ENCODE measurements at regions not wholly inside any gene's neighbourhood (a gene's known extent, or its start where the extent isn't known, plus 50 kb on each side); places are given as distances from the start of the nearest gene placed in this dataset.

DNA sequence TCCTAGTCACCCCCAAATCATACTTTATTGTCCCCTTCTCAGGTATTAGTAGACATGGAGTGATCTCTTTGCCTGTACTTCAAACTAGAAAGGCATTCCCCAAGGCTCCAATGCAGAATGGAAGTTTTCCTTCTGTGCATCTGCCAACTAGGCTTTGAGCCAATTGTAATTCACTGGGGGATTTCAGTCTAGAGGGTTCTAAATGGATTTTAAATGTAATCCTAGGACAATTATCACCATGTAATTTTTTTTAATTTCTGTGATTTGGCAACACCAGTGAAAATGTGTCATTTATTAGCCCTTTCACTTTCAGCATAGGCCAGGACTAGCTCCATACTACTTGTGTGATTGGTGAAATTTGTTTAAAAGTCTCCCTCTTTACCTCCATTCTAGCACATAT, 557.6 kb upstream of the MARCKS start:
- Histone ChIP-seq H3K4me2 (ENCODE audit: low read length) (no peak overlapping the region), H3K9ac (ENCODE audit: low read length) (no peak overlapping the region), H3K27ac (ENCODE audit: low read depth, low read length, poor library complexity, severe bottlenecking) (no peak overlapping the region), H4K20me1 (ENCODE audit: insufficient read depth, low read length) (no peaks in the 10 kb centered on the region), H3K9me3 (ENCODE audit: low read length) (no peaks in the 10 kb centered on the region), H3K36me3 (ENCODE audit: insufficient read depth, low read length) (no peaks in the 10 kb centered on the region), H3K4me3 (ENCODE audit: low read depth, low read length, poor library complexity, severe bottlenecking) (no peak overlapping the region), H3K4me1 (ENCODE audit: insufficient read depth, low read length, severe bottlenecking) (no peaks in the 10 kb centered on the region), H3K9me2 (ENCODE audit: low read depth, low read length) (no peaks in the 10 kb centered on the region), H3K27me3 (ENCODE audit: insufficient read depth, low read length) (no peaks in the 10 kb centered on the region), H3F3A (ENCODE audit: insufficient read depth, low read length) (no peaks in the 10 kb centered on the region), H2AFZ (ENCODE audit: low read length) (no peak overlapping the region), H3K79me2 (ENCODE audit: insufficient read depth, low read length) (no peaks in the 10 kb centered on the region)
- TF ChIP-seq CTCF (IDR thresholded peaks at IDR 0.05; ENCODE audit: low read length) (no peak), EZH2 (IDR thresholded peaks at IDR 0.05; ENCODE audit: borderline replicate concordance, low read length) (no peak)

DNA sequence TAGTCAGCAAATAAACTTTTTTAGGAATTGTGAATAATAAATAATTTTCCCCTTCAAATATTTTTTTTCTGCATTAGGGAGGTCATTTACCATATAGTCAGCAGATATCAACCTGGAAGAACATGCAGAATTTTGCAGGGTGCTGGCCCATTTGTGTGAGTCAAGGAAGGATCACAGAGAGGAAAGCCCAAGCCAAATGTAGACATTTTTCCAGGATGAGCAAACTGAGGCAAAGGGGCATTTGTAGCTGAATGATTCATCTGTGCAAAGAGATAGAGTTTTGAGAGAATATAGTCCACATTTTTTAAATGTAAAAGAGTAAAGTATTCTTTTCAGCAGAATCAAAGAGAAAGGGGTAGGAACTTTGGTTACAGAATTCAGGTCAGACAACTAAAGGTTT, 555.5 kb upstream of the MARCKS start:
- no peaks in the 10 kb centered on the region for H4K20me1 ChIP-seq (ENCODE audit: insufficient read depth, low read length)
- no peaks in the 10 kb centered on the region for H3K4me1 ChIP-seq (ENCODE audit: insufficient read depth, low read length, severe bottlenecking)
- no peak overlapping the region for H3K4me3 ChIP-seq (ENCODE audit: low read depth, low read length, poor library complexity, severe bottlenecking)
- H3K9ac ChIP-seq (ENCODE audit: low read length) = no peak overlapping the region
- H3F3A ChIP-seq (ENCODE audit: insufficient read depth, low read length) = no peaks in the 10 kb centered on the region
- no peak overlapping the region for H2AFZ ChIP-seq (ENCODE audit: low read length)
- no peaks in the 10 kb centered on the region for H3K9me2 ChIP-seq (ENCODE audit: low read depth, low read length)
- H3K9me3 ChIP-seq (ENCODE audit: low read length) = no peaks in the 10 kb centered on the region
- no peaks in the 10 kb centered on the region for H3K79me2 ChIP-seq (ENCODE audit: insufficient read depth, low read length)
- no peak for TF ChIP-seq CTCF (IDR thresholded peaks at IDR 0.05; ENCODE audit: low read length)
- TF ChIP-seq EZH2 (IDR thresholded peaks at IDR 0.05; ENCODE audit: borderline replicate concordance, low read length) = no peak
- H3K27me3 ChIP-seq (ENCODE audit: insufficient read depth, low read length) = no peaks in the 10 kb centered on the region
- H3K4me2 ChIP-seq (ENCODE audit: low read length) = no peak overlapping the region
- no peaks in the 10 kb centered on the region for H3K36me3 ChIP-seq (ENCODE audit: insufficient read depth, low read length)
- H3K27ac ChIP-seq (ENCODE audit: low read depth, low read length, poor library complexity, severe bottlenecking) = no peak overlapping the region

GRCh38 chr6:113304116-113304515, 553.0 kb upstream of the MARCKS start:
- no peak overlapping the region for H3K9ac ChIP-seq (ENCODE audit: low read length)
- TF ChIP-seq EZH2 (IDR thresholded peaks at IDR 0.05; ENCODE audit: borderline replicate concordance, low read length) = no peak
- TF ChIP-seq CTCF (IDR thresholded peaks at IDR 0.05; ENCODE audit: low read length) = no peak
- no peaks in the 10 kb centered on the region for H3K27me3 ChIP-seq (ENCODE audit: insufficient read depth, low read length)
- H3K4me3 ChIP-seq (ENCODE audit: low read depth, low read length, poor library complexity, severe bottlenecking) = no peak overlapping the region
- no peaks in the 10 kb centered on the region for H3F3A ChIP-seq (ENCODE audit: insufficient read depth, low read length)
- no peaks in the 10 kb centered on the region for H3K9me3 ChIP-seq (ENCODE audit: low read length)
- H3K9me2 ChIP-seq (ENCODE audit: low read depth, low read length) = no peaks in the 10 kb centered on the region
- no peak overlapping the region for H3K4me2 ChIP-seq (ENCODE audit: low read length)
- no peaks in the 10 kb centered on the region for H3K79me2 ChIP-seq (ENCODE audit: insufficient read depth, low read length)
- H3K27ac ChIP-seq (ENCODE audit: low read depth, low read length, poor library complexity, severe bottlenecking) = no peak overlapping the region
- H2AFZ ChIP-seq (ENCODE audit: low read length) = no peak overlapping the region
- H3K4me1 ChIP-seq (ENCODE audit: insufficient read depth, low read length, severe bottlenecking) = no peaks in the 10 kb centered on the region
- no peaks in the 10 kb centered on the region for H4K20me1 ChIP-seq (ENCODE audit: insufficient read depth, low read length)
- no peaks in the 10 kb centered on the region for H3K36me3 ChIP-seq (ENCODE audit: insufficient read depth, low read length)
